HG02973 (cell line): ENCODE measurements at regions not wholly inside any gene's neighbourhood (a gene's known extent, or its start where the extent isn't known, plus 50 kb on each side); places are given as distances from the start of the nearest gene placed in this dataset.

Experiments
- ATAC-seq: cut with Tn5 transposase; IDR thresholded peaks from one replicate; pipeline ENCODE4 v1.9.1; 2021; ENCODE audit warnings: moderate library complexity; ENCODE audit not compliant: unreplicated experiment

DNA sequence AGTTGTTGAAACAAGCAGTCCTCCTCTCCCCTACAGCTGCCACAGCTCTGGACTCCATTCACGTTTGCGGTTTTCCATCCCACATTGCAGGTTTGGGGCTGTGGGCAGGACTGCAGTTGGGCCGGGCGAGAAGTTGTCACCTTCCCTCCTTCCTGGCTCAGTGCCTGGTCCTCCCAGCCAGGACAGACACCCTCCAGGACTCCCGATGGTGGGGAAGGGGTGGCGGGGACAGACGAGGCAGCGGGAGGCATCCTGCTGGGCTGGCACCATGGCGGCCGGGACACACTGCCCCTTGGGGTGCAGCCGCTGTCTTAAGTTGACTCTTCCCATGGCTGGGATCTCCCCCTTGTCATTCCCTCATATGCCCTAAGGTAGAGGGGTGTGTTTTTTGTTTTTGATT lies 615.2 kb downstream of the BRD1 start:
- ATAC-seq, result no peak

- no peak for ATAC-seq
Observed at GRCh38 chr22:49212002-49212401, 615.7 kb downstream of the BRD1 start.

DNA sequence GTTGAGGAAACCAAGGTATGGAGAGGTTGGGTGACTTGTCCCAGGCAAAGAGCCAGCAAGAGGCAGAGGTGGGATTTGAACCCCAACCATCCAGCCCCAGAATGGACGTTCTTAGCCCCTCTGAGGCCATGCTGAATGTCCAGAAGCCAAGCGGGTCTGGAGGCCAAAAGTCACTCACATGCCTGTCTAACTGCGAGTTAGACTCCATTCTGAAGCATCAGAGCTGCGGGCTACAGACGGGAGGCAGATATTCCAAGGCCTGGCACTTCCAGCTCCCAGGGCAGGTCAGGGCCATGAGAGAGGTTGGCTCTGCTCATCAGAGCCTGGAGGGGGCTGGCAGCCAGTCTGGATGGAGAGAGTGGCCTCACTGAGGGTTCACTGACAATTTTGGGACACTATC lies 616.5 kb downstream of the BRD1 start:
- no peak for ATAC-seq

- no peak for ATAC-seq
Observed at GRCh38 chr22:49210606-49211005, 617.1 kb downstream of the BRD1 start.

- ATAC-seq, result no peak
Observed at GRCh38 chr22:49209452-49210195, 618.0 kb downstream of the BRD1 start.

GRCh38 chr22:49208768-49209252 lies 618.9 kb downstream of the BRD1 start:
- no peak for ATAC-seq

- ATAC-seq, result no peak
Observed at GRCh38 chr22:49208004-49208402, 619.7 kb downstream of the BRD1 start.

DNA sequence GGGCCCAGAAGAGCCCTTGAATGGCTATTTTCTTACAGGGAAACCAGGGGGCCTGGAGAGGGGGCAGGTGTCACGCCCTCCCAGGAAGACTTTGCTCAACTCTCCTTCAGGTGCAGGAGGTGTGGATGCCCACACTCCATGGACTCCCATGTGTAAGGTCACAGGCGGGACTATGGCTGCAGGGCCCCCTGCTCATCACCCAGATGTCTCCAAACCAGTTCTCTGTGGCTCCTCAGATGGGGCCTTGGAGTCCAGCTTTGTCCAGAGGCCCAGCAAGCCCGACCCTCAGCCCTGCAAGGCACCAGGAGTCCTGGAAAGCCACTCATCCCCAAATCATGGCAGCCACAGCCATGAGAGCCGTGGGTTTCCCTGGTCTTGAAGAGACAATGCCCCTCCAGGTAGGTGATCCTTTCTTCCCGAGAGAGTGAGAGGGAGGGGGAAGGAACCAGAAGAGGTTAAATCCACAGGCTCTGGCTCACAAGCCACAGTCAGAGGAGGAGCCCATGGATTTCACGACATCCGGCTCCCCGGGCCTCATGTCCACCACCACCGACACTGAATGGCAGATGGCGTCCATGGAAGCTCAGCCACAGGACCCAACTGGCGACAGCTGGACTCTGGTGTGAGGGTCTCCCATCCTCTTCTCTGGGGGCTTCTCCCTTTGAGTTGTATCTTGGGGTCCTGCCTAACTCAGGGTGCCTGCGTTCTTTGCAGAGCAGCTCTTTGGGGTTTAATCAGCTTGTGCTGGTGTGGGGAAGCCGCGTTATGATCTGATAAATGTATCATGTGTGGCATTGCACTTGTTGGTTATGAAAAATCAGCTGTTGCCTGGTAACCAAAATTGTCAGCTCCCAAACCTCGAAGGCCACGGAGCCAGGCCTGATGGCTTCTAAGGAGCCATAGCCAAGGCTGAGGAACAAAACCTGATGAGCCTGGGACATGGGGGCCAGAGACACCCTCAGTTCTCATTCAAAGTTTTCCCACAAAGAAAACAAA lies 620.4 kb downstream of the BRD1 start:
- ATAC-seq, result no peak

DNA sequence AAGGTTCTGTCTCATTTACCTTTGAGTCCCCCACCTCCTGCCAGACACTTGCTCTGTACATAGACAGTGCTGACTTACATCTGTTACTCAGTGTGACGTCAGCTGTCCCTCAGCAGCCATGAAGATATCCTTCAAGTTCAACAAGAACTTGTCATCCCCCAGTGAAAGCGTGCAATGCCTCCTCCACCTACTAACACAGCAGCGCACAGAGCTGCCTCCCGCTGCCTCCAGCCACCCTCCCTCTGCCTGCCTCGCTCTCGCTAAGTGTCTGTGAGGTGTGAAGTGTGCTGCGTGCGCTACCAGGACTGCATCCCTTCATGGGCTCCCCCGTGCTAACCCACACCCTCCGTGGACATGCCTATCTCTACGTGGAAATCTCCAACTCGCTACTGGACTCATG lies 621.4 kb downstream of the BRD1 start:
- ATAC-seq, result no peak

DNA sequence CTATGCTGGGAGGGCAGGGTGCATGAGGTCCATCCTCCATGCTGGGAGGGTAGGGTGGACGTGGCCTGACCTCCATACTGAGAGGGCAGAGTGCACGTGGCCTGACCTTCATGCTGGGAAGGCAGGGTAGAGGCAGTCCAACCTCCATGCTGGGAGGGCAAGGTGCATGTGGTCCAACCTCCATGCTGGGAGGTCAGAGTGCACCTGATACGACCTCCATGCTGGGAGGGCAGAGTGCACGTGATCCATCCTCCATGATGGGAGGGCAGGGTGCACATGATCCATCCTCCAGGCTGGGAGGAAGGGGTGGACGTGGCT lies 622.2 kb downstream of the BRD1 start:
- no peak for ATAC-seq

GRCh38 chr22:49204599-49205482 lies 622.8 kb downstream of the BRD1 start:
- ATAC-seq, result no peak

DNA sequence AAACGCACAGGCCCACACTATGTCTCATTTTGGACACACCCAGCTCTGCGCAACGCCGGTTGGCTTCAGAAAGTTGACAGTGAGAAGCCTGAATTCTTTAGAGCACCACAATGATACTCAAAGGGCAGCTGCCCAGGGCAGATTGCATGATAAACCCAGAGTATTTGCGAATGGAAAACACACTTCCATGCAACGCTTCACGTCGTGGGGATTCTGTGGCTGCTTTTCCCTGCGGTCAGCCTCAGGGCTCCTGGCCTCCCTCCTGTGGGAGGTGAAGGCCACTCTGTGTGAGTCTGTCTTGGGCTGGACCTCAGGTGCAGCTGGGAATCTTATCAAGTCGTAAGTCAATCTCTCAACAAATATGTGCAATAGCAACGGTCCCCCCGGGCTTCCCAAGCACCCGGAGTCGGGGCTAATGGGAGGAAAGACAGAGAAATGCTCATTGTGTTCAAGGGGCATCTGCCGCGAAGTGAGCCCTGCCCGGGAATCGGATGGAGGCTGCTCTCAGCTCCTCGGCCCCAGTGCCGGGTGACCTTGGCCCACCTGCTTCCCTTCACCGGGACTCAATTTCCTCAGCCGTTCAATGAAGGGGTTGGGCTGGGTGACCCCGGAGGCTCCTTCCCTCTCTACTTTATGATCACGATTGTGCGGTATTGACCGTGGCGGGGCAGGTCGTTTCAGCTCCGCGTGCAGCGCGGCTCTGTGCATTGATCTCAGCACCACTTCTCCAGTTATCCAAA lies 623.6 kb downstream of the BRD1 start:
- ATAC-seq, result no peak

DNA sequence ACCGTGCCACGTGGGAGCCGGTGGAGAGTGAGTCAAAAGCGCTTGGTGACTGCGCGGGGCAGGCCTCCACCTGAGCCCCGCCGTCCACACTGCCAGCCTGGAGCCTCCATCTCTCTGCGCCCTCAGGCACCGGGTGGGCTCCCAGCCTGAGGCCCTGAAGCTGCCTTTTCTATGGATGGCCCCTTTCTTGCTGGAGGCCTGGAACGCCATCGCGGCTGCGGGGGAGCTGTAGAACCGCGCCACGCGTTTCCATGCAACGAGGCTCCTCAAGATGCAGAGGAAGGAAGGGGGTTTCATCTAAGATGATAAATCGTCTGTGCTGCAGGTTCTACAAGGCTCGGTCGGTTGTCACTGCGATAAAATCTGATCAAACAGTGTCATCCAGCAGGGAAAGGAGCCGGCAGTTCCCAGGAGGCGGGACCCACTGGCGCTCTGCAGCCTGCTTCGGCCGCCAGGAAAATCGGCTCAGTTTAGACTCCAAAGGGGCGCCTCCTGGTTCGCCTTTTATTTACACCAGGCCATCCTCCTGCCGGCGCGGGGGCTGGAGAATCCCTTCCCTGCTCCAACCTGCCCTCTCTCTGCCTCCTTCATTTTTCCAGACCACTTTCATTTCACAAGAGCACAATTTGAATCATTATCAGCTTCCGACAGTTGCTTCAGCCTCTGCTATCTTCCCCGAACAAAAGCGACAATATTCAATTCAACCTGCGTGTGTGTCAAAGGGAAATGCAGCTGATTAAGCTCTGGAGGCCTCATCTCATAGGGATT lies 624.4 kb downstream of the BRD1 start:
- ATAC-seq, result no peak

DNA sequence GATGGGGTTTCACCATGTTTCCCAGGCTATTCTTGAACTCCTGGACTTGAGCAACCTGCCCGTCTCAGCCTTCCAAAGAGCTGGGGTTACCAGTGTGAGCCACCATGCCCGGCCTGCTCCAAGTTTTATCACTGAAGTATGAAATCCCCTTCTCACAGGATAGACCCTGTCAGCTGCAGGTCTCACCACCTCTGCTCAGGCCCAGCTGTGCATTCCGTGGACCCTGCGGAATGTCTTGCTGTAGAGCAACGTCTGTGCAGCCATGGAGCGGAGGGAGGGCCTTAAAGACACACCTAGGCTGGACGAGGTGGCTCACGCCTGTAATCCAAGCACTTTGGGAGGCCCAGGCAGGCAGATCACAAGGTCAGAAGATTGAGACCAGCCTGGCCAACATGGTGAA lies 625.4 kb downstream of the BRD1 start:
- no peak for ATAC-seq

DNA sequence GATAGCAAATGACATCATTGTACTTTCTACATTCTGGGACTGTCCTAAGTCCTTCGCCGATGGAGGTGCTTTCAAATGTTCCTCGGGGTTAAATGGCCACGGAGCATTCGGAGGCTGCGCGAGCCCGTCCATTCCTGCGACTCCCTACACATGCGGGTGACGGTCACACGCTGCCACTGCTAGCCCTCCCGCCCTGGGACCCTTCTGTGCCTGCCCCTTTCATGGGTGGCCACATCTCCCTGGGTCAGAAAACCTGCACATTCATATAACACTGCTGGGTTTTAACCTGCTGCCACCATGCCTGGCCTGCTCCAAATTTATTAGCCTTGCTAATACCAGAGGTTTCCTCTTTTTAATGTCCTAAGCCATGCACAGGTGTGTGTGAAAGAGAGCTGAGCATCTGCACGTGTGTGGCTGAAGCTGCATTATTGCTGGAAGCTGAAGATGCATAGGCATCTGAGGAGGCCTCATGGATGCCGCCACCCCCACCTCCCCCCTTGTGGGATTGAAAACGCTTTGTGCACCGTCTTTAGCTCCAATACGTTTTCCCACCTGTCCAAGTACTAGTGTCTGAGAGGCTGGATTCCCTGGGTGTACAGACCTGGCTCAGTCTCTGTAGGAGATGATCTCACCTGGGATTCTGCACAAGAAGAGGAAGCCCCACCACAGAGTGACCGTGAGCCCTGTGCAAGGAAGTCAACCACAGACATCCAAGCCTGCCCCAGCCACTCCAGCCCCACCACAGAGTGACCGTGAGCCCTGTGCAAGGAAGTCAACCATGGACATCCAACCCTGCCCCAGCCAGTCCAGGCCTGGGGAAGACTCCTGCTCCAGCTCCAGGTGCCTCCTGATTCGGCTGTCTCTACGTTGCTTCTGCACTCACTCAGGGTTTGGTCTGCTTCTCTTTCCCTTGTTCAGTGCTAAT lies 626.4 kb downstream of the BRD1 start:
- no peak for ATAC-seq

DNA sequence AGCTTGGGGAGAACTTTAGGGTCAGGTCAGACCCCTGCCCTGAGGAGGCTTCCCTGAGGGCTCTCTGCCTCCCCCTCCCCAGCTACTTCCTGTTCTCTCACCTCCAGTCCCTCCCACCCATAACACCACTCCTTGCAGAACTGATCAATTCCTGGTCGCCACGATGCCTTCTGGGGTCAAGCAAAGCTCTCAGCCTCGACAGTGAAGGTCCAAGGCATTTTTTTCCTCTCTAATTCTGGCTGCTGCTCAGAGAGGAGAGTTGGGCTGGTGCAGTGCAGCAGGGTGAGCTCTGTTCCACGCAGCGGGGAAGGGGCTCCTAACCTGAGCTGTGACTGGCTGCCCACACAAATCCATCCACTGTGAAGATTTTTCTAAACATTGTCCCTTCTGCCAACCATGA lies 628.4 kb downstream of the BRD1 start:
- ATAC-seq, result no peak

GRCh38 chr22:49198705-49199084 lies 629.0 kb downstream of the BRD1 start:
- ATAC-seq, result no peak

DNA sequence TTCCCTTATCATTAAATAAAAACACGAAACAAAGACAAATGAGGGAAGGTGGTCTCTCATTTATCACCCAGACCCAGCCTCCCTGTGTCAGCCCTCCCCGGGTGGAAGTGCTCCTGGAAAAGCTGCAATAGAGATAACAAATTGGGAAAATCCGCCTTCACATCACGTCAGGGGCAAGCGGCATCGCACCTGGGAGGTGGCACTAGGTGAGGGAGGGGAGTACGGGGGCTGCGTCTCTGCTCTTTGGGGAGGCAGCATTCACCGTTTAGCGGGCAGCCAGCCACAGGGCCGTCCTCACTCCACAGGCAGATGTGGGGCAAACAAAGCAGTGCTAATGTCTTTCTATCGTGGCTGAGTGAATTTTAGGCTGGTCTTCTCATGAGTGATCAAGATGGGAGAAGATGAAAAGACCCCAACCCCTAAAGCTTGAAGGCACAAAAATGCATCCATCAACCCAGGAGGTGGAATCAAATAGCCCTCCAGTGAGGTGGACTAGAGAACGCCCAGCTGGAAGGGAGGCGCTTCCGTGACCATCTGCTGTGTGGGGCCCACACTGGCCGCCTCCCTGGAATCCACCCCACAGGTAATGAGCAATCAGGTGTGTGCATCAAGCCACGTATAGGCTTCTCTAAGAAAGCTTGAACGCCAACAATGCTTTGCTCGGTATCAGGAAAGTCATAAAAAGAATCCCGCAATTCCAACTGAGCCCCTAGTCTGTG lies 629.5 kb downstream of the BRD1 start:
- no peak for ATAC-seq
